HepG2 (cell line): ENCODE measurements at regions not wholly inside any gene's neighbourhood (a gene's known extent, or its start where the extent isn't known, plus 50 kb on each side); places are given as distances from the start of the nearest gene placed in this dataset.

Experiments
- ATAC-seq: fragments of 200-7000 bp; cut with Tn5 transposase; 3 replicates; pipeline ENCODE4 v1.9.1; 2020; ENCODE audit warnings: mild to moderate bottlenecking, moderate library complexity
- BruUV-seq: library from RNA; stranded (reverse); fragments of 400-500 nt; replicated peaks from 2 replicates; lab custom pipeline; 2021; lab: Mats Ljungman, UMichigan
- CTCF ChIA-PET: fragments of 300-600 bp; formaldehyde crosslinking; extraction: SDS; loops from one replicate; lab custom pipeline; 2021; ENCODE audit warnings: low total read pairs, inconsistent platforms, low intra/inter-chr PET ratio; lab: Yijun Ruan, JAX
- POLR2A ChIA-PET: fragments of 350-600 bp; sonication (Branson Sonifier 250); formaldehyde crosslinking; loops from one replicate; lab custom pipeline; 2020; ENCODE audit warnings: antibody characterized with exemption, inconsistent platforms; lab: Yijun Ruan, JAX
- DNase-seq: peaks from one replicate; pipeline ENCODE4 v3.0.0-alpha.2; 2015; ENCODE audit warnings: low spot score
- FAIRE-seq: peaks from 3 replicates; lab custom pipeline; 2011; peaks lifted over from hg19 to GRCh38; lab: Jason Lieb, UNC
- H2AFZ ChIP-seq: one replicate; pipeline ENCODE4 v1.6.1; 2011; ENCODE audit warnings: low read length, inconsistent platforms
- H3K27ac ChIP-seq: fragments of 300-600 bp; 3 replicates; pipeline ENCODE4 v1.8.0; 2011; ENCODE audit warnings: mixed run types, mild to moderate bottlenecking, mixed read lengths, low read length, inconsistent platforms; ENCODE audit not compliant: insufficient read depth; ENCODE audit errors: extremely low read length
- H3K27me3 ChIP-seq, 2 experiments: fragments of 200-600 bp in 1 of 2; 2 replicates in 1 of 2; 3 replicates in 1 of 2; pipeline versions ENCODE4 v1.6.0 to v1.8.0; 2011; ENCODE audit warnings: low read length in 2 of 2, mild to moderate bottlenecking in 2 of 2, moderate library complexity in 2 of 2, inconsistent platforms in 1 of 2; ENCODE audit not compliant: insufficient read depth in 2 of 2, control insufficient read depth in 1 of 2
- H3K36me3 ChIP-seq, 2 experiments: fragments of 200-600 bp in 1 of 2; replicated peaks in 1 of 2; 2 replicates in 1 of 2; 3 replicates in 1 of 2; pipeline versions ENCODE4 v1.5.1 to v1.8.0; 2011; ENCODE audit warnings: low read length in 2 of 2, inconsistent platforms in 1 of 2; ENCODE audit not compliant: insufficient read depth in 2 of 2, control insufficient read depth in 1 of 2
- H3K4me1 ChIP-seq: 2 replicates; pipeline ENCODE4 v1.5.1; 2012; ENCODE audit warnings: low read length, inconsistent platforms; ENCODE audit not compliant: insufficient read depth
- H3K4me2 ChIP-seq: 2 replicates; pipeline ENCODE4 v1.6.0; 2011; ENCODE audit warnings: low read depth, low read length, inconsistent platforms
- H3K4me3 ChIP-seq, 3 experiments: fragments of 200-600 bp in 1 of 3; sonication (generic), shearing (Covaris generic) in 1 of 3; replicated peaks in 1 of 3; 2 replicates each; pipeline ENCODE4 v1.5.1; 2011 to 2016; ENCODE audit warnings: low read length in 3 of 3, inconsistent platforms in 2 of 3, low read depth in 2 of 3, mild to moderate bottlenecking in 2 of 3, control low read depth in 1 of 3, mixed read lengths in 1 of 3; ENCODE audit not compliant: insufficient read depth in 1 of 3
- H3K79me2 ChIP-seq: one replicate; pipeline ENCODE4 v1.6.1; 2011; ENCODE audit warnings: low read length, inconsistent platforms; ENCODE audit not compliant: insufficient read depth
- H3K9ac ChIP-seq: 2 replicates; pipeline ENCODE4 v1.6.0; 2011; ENCODE audit warnings: mild to moderate bottlenecking, low read depth, low read length, inconsistent platforms; ENCODE audit not compliant: insufficient read depth
- H3K9me3 ChIP-seq: 2 replicates; pipeline ENCODE4 v1.5.1; 2012; ENCODE audit warnings: mild to moderate bottlenecking, low read length
- H4K20me1 ChIP-seq: 2 replicates; pipeline ENCODE4 v1.6.0; 2011; ENCODE audit warnings: inconsistent platforms, mild to moderate bottlenecking, low read length, moderate library complexity; ENCODE audit not compliant: insufficient read depth
- ESRRA ChIP-seq: sonication (generic); formaldehyde crosslinking; IDR thresholded peaks from 2 replicates; pipeline ENCODE4 v1.5.1; 2020; ENCODE audit warnings: mild to moderate bottlenecking, low read depth, missing genetic modification reagents
- FOXK1 ChIP-seq: sonication (generic); formaldehyde crosslinking; IDR thresholded peaks from 2 replicates; pipeline ENCODE4 v1.4.0; 2020; ENCODE audit warnings: low read depth, missing genetic modification reagents, borderline replicate concordance
- MTF2 ChIP-seq: sonication (generic); formaldehyde crosslinking; IDR thresholded peaks from 2 replicates; pipeline ENCODE4 v1.5.0; 2020; ENCODE audit warnings: missing genetic modification reagents, borderline replicate concordance
- MXD4 ChIP-seq: IDR thresholded peaks from 2 replicates; pipeline ENCODE4 v1.6.1; 2016; ENCODE audit warnings: mild to moderate bottlenecking, missing biosample characterization, missing genetic modification reagents
- NFATC3 ChIP-seq: sonication (generic); formaldehyde crosslinking; IDR thresholded peaks from 2 replicates; pipeline ENCODE4 v1.5.1; 2020; ENCODE audit warnings: mild to moderate bottlenecking, missing genetic modification reagents
- PAX8 ChIP-seq: sonication (generic); formaldehyde crosslinking; IDR thresholded peaks from 2 replicates; pipeline ENCODE4 v1.8.0; 2022; ENCODE audit warnings: mild to moderate bottlenecking, missing genetic modification reagents, borderline replicate concordance
- POLR2A ChIP-seq, 2 experiments: IDR thresholded peaks; 2 replicates each; pipeline ENCODE4 v1.6.1; 2011; ENCODE audit warnings: low read depth in 2 of 2, low read length in 2 of 2, mild to moderate bottlenecking in 1 of 2, moderate library complexity in 1 of 2; ENCODE audit not compliant: insufficient read depth in 1 of 2
- RCOR2 ChIP-seq: IDR thresholded peaks from 2 replicates; pipeline ENCODE4 v1.6.1; 2016; ENCODE audit warnings: missing biosample characterization, missing genetic modification reagents
- RFX1 ChIP-seq: fragments of 450-650 bp; IDR thresholded peaks from 2 replicates; pipeline ENCODE4 v1.6.1; 2017
- SMC3 ChIP-seq: IDR thresholded peaks from 2 replicates; pipeline ENCODE4 v1.6.1; 2011; ENCODE audit warnings: low read length, improper control_type of control experiment
- SRY ChIP-seq: sonication (generic); formaldehyde crosslinking; IDR thresholded peaks from 2 replicates; pipeline ENCODE4 v1.8.0; 2022; ENCODE audit warnings: mild to moderate bottlenecking, missing genetic modification reagents
- STAT5B ChIP-seq: sonication (generic); formaldehyde crosslinking; IDR thresholded peaks from 2 replicates; pipeline ENCODE4 v1.4.0; 2020; ENCODE audit warnings: missing genetic modification reagents
- TIGD3 ChIP-seq: sonication (generic); formaldehyde crosslinking; IDR thresholded peaks from 2 replicates; pipeline ENCODE4 v1.5.1; 2020; ENCODE audit warnings: mild to moderate bottlenecking, missing genetic modification reagents, borderline replicate concordance
- ZBTB2 ChIP-seq: sonication (generic); formaldehyde crosslinking; IDR thresholded peaks from 2 replicates; pipeline ENCODE4 v1.8.0; 2022; ENCODE audit warnings: low read depth, missing genetic modification reagents
- ZFP1 ChIP-seq: IDR thresholded peaks from 2 replicates; pipeline ENCODE4 v1.6.1; 2016
- ZFP41 ChIP-seq: sonication (generic); formaldehyde crosslinking; IDR thresholded peaks from 2 replicates; pipeline ENCODE4 v1.4.0; 2020; ENCODE audit warnings: mild to moderate bottlenecking, missing genetic modification reagents, borderline replicate concordance
- ZNF30 ChIP-seq: sonication (generic); formaldehyde crosslinking; IDR thresholded peaks from 2 replicates; pipeline ENCODE4 v1.5.0; 2020; ENCODE audit warnings: mild to moderate bottlenecking, missing genetic modification reagents
- ZNF615 ChIP-seq: sonication (generic); formaldehyde crosslinking; IDR thresholded peaks from 2 replicates; pipeline ENCODE4 v1.5.0; 2020; ENCODE audit warnings: mild to moderate bottlenecking, missing genetic modification reagents, borderline replicate concordance
- WGBS: methylation state at CpG from one replicate; pipeline ENCODE4 v1.1.6; 2017; ENCODE audit warnings: low lambda C conversion rate; 5-methylcytosine and 5-hydroxymethylcytosine counted together
- in situ Hi-C: cut with HindIII; loops from 2 replicates; pipeline ENCODE4 v1.10.0; 2017; ENCODE audit warnings: low pct_unique_long_range_greater_than_20kb; ENCODE audit not compliant: extremely low pct_ligation_motif_present
- intact Hi-C: fragments of 100-400 bp; cut with micrococcal nuclease; formaldehyde crosslinking; loops from one replicate; pipeline ENCODE4 v1.10.0; 2022; ENCODE audit not compliant: unreplicated experiment

- in situ Hi-C loops = no loop called here
- no CpG with 5 or more reads among the region's 8 CpGs for WGBS
- no peak for DNase-seq
- TF ChIP-seq ZNF615 (CRISPR knock-in tag) = no peak
- no peak for TF ChIP-seq ZNF30 (CRISPR knock-in tag)
- TF ChIP-seq POLR2A (IDR thresholded peaks at IDR 0.05; ENCODE audit: insufficient read depth in 1 of 2, low read depth in 2 of 2, low read length in 2 of 2) = no peak
- TF ChIP-seq ZFP41 = no peak
- no peak for TF ChIP-seq FOXK1 (CRISPR knock-in tag)
- no peak for TF ChIP-seq MXD4 (CRISPR knock-in tag)
- TF ChIP-seq MTF2 = no peak
- no peak for TF ChIP-seq STAT5B (CRISPR knock-in tag)
- no peak for TF ChIP-seq ESRRA (CRISPR knock-in tag)
- no peak for TF ChIP-seq SMC3
- no peak for TF ChIP-seq PAX8 (CRISPR knock-in tag)
- TF ChIP-seq RFX1 = no peak
- no peak for TF ChIP-seq ZFP1
- no peak for TF ChIP-seq RCOR2 (CRISPR knock-in tag)
- no peak for TF ChIP-seq SRY
- TF ChIP-seq TIGD3 (CRISPR knock-in tag) = no peak
- TF ChIP-seq ZBTB2 (CRISPR knock-in tag) = no peak
- no peak for TF ChIP-seq NFATC3 (CRISPR knock-in tag)
- TF ChIP-seq, all 625 proteins: peak for 0
- no peaks in the 10 kb centered on the region for H3K4me1 ChIP-seq
- POLR2A ChIA-PET = no interaction called here
- FAIRE-seq = no peak
- H4K20me1 ChIP-seq = no peaks in the 10 kb centered on the region
- H3K27me3 ChIP-seq = peaks cover 4 to 43% of the 10 kb centered on the region in 2 experiments; a peak in 3 of 5 replicates
- H3K9me3 ChIP-seq = no peaks in the 10 kb centered on the region
- intact Hi-C loops = no loop called here
- CTCF ChIA-PET = no interaction called here
- no peak overlapping the region for H3K4me3 ChIP-seq
- H3K79me2 ChIP-seq = no peaks in the 10 kb centered on the region
- no peak for ATAC-seq
- no peak overlapping the region for H3K27ac ChIP-seq
- no peaks in the 10 kb centered on the region for H3K36me3 ChIP-seq
- no peak overlapping the region for H3K9ac ChIP-seq
- H2AFZ ChIP-seq = no peak overlapping the region
- H3K4me2 ChIP-seq = no peak overlapping the region
- no TSS peak for BruUV-seq
Observed at GRCh38 chr5:5570646-5571045, 148.2 kb downstream of the ICE1 start.
